NCI-H187 treated with DMSO at 0.1 percent for 48 hours (cell line): ENCODE measurements at regions not wholly inside any gene's neighbourhood (a gene's known extent, or its start where the extent isn't known, plus 50 kb on each side); places are given as distances from the start of the nearest gene placed in this dataset.

Source experiments
- DNase-seq: peaks from one replicate; lab custom pipeline; 2025; lab: John Stamatoyannopoulos, UW

DNA sequence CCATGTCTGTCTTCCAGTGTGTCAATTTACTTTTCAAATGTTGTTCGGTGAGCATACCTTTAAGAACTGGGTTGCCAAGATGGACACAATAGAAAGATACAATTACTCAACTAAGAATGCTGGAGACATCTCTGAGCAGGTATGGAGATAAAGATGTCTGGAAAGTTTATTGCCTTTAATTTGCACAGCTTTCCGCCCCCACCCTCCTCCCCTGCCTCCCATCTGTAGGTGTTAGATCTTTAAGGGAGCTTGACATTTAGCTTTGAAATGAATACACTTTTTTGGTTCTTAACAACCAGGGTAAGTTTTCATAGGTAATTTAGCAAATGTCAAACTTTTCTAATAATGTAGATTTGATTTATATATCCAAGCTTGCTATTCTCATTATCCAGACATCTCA is 104.4 kb downstream of the BTBD3 start:
- DNase-seq = no peak

DNA sequence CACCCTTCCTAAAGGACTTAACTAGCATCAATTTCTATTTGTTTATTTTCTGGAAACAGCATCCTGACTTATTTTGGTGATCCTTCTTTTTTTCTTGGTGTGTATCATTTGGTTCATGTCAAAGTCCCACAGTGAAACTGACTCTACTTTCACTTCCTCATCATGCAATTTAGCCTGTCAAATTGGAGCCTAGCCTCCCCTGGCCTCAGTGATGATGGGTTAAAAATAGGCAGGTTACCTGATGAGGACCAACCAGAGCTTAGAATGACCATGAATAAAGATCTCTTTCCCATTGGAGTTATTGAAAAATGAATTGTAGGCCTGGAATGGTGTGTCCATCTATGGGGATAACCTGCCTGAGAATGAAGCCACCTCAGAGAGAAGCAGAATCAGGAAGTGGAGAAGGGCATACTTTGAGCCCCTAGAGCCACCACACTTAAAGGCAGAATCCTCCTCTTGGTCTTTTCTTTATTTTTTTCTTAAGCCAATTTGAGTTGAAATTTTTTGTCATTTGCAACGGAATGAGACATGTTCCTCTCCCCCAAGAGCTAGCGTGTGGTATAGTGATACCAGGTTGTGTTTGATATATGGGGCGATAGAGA is 105.6 kb downstream of the BTBD3 start:
- no peak for DNase-seq

DNA sequence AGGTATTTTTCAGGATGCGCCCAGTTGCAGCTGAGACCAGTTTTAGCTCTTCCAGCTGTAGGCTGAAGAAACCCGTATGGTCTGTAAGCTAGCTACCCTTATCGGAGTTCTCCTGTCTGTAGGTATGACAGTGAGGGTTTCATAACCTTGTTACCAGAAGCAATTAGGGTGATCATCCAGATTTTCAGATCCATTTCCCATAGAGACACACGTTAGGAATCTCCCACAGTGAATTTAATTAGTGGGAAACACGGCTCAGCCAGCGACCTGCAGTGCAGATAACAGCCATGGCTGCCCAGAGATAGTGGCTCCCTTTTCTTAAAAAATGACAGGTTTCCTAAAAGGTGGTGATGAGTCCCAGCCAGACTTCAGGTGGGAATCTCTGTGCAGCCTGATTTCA is 111.1 kb downstream of the BTBD3 start:
- DNase-seq = no peak

DNA sequence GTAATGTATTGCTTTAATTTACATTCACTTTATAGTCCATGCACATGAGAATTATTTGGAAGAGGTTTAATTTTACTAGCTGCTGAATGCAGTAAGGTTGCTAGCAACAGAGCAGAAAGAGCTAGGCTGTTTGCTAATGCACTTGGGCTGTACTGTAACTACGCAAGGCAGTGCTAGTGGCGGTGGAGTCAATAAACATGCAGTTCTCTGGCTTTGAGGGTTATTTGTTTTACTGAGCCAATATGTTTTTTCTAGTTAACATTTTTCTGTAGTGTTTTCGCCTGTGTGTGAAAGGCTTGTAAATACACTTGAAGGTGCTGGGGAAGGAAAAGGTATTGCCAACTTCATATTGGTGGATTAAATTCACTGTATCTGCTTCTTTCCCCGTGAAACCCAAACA is 112.8 kb downstream of the BTBD3 start:
- DNase-seq = no peak

DNA sequence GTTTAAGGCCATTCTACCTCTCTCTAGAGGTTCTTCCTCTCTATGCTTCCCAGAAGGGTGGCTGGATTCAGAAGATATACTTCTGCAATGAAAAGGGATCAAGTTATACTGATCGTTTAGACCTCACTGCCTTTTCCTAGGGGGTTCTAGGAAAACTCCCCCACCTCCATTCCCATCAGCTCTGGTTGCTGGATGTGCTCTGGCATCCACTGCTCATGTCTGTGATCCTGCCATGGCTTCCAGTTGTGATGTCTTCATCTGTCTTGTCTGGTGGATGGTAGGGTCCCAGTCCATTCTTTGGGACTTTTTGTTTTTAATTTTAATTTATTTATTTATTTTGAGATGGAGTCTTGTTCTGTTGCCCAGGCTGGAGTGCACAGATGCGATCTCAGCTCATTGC is 118.4 kb downstream of the BTBD3 start:
- DNase-seq = no peak

DNA sequence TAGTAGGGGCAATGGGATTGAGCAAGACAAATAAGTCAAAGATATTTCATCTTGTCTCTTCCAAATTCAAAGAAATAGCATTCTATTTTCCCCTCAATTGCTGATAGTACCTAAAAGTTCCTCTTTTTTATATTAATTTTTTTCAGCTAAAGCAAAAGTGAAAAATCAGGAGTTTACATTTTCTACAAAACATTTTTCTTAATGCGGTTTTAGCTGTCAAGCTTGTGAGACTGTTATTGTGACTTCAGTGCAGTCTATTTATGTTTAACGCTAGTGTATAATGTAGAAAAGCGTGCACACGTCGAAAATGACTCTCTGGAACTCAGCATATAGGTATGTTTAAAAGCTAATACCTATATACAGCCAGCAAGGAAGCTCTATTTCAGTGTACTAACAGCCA is 119.8 kb downstream of the BTBD3 start:
- DNase-seq = no peak

DNA sequence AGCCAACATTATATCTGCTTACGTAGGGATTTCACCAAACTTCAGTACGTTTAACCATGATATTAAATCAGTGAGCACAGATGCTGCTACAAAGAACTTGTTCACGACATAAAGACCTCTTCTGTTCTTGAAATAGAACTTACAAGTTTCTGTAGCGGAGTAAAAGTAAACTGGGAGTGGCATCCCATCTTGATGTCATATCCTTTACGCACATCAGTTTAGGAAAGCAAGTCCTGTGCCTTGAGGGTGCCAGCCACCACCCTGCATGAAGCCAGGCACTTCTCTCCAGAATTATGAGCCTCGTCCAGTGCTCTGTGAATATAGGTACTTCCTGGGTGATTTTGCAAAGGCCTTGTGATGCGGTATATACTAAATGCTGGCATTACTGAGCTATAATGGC is 122.6 kb downstream of the BTBD3 start:
- no peak for DNase-seq

DNA sequence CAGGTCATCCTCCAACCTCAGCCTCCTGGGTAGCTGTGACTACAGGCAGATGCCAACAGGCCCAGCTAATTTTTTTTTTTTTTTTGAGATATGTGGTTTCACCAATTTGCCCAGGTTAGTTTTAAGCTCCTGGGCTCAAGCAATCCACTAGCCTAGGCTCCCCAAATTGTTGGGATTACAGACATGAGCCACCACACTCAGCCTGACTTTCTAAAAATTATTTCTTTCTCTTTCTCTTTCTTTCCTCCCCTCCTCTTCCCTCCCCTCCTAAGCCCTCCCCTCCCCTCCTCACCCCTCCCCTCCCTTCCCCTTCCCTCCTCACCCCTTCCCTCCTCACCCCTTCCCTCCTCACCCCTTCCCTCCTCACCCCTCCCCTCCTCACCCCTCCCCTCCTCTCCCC is 127.3 kb downstream of the BTBD3 start:
- DNase-seq = no peak

DNA sequence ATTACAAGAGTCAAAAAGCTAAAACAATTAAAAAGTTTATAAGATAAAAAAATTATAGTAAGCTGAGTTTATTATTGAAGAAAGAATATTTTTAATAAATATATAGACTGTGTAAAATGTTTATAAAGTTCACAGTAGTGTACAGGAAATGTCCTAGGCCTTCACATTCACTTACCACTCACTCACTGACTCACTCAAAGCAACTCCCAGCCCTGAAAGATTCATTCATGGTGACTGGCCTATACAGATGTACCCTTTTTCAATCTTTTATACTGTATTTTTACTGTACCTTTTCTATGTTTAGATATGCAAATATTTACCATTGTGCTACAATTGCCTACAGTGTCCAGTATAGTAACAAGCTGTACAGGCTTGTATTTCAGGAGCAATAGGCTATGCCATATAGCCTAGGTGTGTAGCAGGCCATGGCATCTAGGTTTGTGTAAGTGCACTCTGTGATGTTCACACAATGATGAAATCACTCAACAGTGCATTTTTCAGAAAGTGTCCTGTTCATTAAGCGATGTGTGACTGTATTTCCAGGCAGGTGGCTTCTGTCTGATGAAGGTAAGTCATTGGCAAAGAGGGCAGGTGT is 130.2 kb downstream of the BTBD3 start:
- no peak for DNase-seq

DNA sequence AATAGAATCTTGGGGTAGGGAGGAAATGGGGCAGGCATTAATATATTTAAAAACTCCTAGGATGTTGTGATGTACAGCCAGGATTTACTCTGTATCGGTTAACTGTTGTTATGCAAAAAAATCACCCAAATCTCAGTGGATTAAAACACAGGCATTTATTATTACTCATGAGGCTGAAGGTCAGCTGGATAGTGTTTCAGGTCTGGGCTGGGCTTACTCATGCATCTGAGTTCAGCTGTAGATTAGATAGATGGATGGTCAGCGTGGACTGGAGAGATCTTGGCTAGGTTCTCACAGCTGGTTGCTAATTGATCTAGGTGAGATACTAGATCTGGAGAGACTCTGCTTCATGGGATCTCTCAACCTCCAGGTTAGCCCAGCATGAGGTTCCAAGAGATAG is 131.4 kb downstream of the BTBD3 start:
- DNase-seq = no peak

DNA sequence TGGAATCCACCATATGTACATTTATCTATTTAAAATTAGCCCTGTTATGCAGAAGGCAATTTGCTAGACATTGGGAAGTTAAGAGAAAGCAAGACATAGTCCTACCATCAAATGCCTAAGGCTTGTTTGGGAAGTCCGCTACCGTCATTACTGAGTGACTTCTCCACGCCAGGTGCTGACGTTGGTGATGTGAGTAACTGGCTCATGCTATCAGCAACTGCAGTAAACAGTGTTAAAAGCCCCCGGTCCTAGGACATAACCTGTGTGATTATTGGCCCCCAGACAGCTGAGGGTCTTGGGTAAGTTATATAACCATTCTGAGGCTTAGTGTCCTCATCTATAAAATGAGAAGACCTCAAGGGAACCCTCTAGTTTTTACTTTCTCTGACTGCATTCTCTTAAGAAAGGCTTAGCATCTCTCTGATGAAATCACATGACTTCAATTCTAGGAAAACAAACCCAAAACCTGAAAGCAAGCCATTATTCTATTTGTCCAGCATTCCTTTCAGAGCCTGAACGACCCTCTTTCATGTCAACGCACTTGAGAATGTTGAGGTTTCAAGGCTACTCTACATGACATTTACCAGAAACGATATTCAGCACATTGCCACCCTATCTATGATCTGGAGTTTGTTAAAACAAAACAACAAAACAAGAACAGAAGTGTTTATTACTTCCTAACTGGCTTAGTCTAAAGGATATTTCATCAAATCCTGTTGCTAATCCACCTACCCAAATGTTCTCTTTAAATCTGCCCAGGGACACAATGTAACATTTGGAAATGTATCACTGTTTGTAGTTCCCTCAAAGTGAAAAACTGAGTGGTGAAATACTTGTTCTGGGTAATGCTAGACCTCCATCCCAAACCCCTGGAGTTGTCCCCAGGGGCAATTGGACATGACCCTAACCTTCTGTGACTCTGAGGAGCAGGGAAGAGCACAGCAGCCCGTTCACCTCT is 133.8 kb downstream of the BTBD3 start:
- no peak for DNase-seq

DNA sequence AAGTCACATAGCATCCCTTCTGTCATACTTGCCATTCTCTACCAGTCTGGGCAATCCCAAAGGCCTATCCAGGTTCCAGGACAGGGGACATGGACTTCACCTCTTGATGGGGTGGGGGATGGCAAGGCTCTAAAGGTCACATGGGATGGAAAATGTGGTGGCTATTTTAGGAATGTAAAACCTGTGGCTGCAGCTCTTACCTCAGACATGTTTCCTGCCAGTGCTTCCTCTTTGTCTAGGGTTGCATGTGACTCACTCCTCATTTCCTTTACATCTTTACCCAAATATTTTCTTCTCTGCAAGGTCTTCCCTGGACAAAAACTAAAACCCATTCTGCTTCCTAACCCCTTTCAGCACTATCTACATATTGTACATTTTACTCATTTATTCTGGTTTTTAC is 135.7 kb downstream of the BTBD3 start:
- no peak for DNase-seq

DNA sequence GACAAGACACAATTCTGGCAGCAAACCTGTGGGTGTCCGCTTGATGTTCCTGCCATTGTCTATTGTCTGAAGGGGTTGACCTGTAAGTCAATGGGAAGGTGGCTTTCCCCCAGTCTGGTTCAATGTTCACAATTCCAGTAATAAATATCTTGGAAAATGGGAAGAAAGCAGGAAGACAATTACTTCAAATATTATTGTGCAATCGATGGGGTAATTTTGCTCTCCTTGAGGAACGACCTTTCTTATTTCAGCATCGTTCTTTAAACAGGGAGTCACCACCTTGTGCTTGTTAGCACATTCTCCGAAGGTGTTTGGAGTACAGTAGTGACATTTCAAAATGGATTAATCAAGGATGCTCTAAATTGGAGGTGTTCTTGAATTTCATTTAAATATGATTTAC is 136.9 kb downstream of the BTBD3 start:
- no peak for DNase-seq

DNA sequence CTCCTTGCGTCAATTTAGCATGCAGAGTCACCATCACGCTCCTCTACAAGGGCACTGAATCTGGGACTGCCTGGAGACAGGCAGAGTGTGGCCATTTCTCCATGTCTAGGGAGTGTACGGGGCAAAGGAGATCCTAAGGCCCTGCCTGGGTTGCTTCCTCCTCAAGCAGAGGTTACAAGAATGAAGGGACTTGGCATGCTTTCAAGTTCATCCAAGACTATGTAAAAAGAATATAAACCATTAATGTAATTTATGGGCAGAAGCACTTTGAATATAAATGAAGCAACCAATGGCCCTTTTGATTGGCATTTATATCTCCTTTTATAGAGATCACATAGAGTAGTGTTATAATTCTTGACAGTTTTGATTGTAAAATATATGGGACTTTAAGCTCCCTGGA is 137.5 kb downstream of the BTBD3 start:
- no peak for DNase-seq

DNA sequence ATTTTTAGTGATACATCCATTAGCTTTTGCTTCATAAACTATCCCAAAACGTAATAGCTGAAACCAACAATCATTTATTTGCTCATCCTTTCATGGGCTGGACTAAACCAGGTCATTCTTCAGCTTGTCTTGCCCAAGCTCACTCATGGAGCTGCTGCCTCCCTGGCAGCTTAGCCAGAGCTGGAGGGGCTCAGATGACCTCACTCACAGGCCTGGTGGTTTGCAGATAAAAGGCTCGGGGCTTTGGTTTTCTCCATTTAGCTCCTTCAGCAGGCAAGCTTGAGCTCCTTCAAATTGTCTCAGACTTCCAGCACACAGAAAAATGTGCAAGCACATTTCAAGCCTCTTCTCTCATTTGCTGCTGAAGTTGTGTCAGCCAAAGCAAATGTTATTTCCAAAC is 139.1 kb downstream of the BTBD3 start:
- no peak for DNase-seq

DNA sequence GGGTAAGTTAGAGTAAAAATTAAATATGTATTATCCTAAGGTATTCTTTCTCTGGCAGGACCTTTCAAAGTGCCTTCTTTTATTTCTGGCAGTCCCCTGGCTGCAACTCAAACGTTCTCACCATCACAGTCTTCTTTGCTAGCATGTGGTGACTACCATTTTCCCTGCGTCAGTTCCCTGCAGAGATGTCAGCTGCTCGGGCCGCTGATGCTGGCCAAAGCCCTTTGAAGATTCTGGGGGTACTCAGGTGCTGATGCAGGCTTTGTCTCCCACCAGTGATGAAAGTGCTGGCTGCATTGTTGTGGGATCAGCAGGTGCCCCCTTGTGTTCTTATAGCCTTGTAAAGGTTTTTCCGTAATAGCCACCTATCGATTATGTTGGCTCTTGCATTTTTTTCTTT is 140.1 kb downstream of the BTBD3 start:
- DNase-seq = no peak

DNA sequence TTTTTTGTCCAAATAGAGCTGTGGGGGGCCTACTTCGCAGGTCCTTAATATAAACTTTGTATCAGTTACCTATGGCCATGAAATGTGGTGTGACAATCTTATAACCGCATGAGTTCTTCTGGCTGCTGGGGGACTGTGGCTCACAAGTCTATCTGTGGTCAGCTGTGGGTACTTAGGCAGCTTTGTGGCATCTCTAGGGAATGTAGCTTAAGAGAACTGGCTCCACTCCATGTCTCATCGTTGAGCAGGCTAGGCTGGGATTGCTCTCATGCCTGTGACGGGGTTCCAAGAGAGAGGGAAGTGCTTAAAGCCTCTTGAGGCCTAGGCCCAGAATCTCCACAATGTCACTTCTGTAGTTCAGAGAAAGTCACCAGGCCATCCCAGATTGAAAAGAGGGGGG is 140.5 kb downstream of the BTBD3 start:
- peak; percentile 4 for DNase-seq

DNA sequence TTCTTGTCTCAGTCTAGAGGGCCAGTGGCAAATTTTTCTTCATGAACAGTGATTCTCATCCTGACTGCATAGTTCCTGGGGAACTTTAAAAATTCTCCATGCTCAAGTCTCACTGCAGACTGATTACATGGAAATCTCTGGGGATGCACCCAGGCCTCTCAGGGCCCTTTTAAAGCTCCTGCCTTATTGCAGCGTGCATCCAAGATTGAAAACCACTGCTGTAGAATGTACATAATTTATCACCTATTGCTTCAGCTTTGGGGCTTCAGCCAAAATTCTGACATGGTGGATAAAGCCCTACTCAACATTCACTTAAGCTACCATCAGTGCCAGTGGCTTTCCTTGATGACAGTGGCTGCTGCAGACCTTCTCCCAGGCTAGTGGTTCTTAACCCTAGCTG is 143.8 kb downstream of the BTBD3 start:
- no peak for DNase-seq

DNA sequence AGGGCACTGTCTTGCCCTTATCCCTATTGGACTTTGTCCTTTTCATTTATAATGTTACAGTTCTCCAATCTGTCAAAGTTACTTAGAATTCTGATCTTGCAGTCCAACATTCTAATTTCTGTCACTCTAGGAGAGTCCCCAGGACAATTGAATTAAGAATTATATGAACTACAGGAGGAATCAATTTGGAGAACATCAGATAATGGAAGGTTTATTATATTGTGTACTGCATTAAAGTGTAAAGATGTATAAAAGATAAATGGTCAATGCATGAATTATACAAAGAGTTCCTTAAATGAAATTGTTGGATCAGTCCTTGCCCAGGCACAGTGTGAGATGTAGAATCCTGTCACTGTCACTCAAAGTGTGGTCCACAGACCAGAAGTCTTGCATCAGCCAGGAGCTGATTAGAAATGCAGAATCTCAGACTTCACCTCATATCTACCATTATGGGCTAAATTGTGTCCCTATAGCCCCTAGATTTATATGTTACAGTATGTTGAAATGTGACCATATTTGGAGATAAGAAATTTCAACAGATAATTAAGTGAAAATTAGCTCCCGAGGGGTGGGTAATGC is 145.5 kb downstream of the BTBD3 start:
- DNase-seq = no peak

DNA sequence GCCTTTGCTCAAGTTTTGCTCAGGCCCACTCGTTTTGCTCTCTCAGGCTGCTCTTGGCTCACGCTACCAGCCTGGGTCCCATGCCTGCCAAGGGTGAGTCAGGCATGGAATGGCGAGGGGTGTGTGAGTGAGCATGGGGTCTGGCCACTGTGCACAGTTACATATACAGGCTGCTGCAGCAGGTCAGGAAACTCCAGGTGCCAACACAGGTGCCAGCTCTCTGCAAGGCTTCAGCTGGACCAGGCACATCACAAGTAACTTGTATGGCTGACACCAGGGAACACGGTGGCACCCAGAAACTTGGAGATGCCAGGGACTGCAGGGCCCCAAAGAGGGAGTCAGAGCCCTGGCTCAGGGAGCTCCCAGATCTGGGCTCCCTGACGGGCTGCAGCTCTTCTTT is 146.8 kb downstream of the BTBD3 start:
- DNase-seq = no peak

DNA sequence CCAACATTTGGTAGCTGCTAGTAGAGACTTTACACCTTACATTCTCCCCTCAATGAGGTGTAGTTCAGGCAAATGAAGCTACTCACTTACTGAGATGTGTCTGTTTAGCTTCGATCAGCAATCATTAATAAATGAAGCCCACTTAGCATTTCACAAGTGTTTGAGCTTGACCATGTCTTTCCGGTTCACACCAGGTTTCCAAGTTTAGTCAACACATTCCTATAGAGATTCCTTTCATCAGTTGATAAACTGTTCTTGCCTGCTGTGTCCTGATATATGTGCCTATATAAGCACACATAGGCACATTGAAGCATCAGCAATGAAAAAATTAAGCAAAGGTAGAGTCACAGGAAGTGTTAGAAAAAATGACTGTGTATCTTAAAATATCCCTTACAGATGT is 150.0 kb downstream of the BTBD3 start:
- DNase-seq = no peak

DNA sequence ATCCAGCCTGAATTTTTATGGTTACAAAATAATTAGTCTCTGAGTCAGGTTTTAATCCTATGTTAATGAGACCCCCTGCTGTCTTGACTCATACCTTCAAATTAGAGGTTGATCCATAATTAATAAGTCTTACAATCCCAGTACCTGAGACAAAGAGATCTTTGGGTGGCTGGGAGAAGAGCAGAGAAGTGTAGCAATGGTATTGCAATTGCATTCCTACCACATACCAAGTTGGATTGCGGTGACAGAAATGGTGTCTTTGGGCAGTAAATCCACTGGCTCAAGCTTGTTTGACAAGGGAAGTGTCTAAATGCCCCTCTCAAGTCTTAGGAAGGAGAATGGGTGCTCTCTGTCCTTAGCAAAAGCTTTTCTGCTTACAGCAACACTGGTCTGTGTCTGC is 150.4 kb downstream of the BTBD3 start:
- DNase-seq = no peak

DNA sequence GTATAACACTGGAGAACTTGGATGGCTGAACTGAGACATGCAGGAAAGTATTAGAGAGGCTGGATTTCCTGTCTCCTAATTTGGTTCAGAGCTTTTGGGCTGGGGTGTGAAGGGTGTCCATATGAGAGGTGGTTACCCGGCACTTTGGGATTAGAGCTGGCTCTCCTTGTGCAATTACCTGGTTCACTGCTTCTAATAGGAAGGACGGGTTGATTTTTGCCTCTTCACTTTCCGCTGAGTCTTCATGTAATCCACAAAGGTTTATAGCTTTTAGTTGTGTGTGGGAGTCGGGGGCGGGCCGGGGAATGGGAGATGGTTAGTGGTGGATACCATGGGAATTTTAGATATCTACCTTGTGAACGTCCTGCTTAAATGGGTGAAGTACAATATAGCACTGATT is 151.5 kb downstream of the BTBD3 start:
- no peak for DNase-seq
